ENCODE measurements at regions not wholly inside any gene's neighbourhood (a gene's known extent, or its start where the extent isn't known, plus 50 kb on each side); places are given as distances from the start of the nearest gene placed in this dataset.

DNA sequence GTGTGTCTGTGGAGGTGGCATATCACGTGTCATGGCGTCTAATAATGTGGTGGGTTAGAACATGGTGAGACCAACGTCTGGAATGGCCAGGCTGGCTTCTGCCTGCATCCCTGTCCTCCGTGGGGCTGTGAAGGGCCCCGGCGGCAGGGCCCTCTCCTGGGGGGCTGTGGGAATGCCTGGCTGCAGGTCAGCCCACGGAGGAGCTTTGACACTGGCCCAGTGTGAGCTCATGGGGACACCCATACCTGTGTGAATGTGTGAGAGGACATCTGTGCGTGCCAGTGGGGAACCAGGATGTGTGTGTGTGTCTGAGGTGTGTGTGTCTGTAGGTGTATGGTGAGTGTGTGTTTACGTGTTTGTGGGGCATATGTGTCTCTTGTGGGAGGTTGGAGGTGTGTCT is 300.1 kb downstream of the TEX29 start:
- Histone ChIP-seq H3K36me3 (ENCODE audit: insufficient read depth) (no peaks in the 10 kb centered on the region), H2AFZ (no peak overlapping the region), H3F3A (replicated peaks; ENCODE audit: low read depth) (no peaks in the 10 kb centered on the region), H3K4me2 (no peak overlapping the region), H3K27me3 (ENCODE audit: insufficient read depth) (no peaks in the 10 kb centered on the region), H3K27ac (ENCODE audit: low read depth) (no peak overlapping the region), H3K9me2 (ENCODE audit: insufficient read depth) (peaks cover 4% of the 10 kb centered on the region; the same call in 1 of the 2 replicates), H3K4me3 (no peak overlapping the region), H4K20me1 (replicated peaks; ENCODE audit: insufficient read depth) (no peaks in the 10 kb centered on the region), H3K79me2 (replicated peaks; ENCODE audit: insufficient read depth) (no peaks in the 10 kb centered on the region), H3K4me1 (ENCODE audit: insufficient read depth) (no peaks in the 10 kb centered on the region)
- Mint-ChIP-seq H3K9me3 (no peaks in the 10 kb centered on the region), H3K27me3 (ENCODE audit: insufficient read depth, low read depth, poor library complexity) (peaks cover 9% of the 10 kb centered on the region), H3K4me1 (no peaks in the 10 kb centered on the region; the same call in 2 of the 3 replicates), H3K36me3 (ENCODE audit: low read depth) (no peaks in the 10 kb centered on the region), H3K4me3 (no peak overlapping the region), H3K27ac (no peak overlapping the region)
- DNase-seq (ENCODE audit: low spot score), result no peak
- ATAC-seq, result no peak; the same call in 2 of the 3 replicates
- TF ChIP-seq CREB1 (CRISPR knock-in tag; IDR thresholded peaks at IDR 0.05; ENCODE audit: low read depth), result no peak
- TF ChIP-seq, protein P1, sequence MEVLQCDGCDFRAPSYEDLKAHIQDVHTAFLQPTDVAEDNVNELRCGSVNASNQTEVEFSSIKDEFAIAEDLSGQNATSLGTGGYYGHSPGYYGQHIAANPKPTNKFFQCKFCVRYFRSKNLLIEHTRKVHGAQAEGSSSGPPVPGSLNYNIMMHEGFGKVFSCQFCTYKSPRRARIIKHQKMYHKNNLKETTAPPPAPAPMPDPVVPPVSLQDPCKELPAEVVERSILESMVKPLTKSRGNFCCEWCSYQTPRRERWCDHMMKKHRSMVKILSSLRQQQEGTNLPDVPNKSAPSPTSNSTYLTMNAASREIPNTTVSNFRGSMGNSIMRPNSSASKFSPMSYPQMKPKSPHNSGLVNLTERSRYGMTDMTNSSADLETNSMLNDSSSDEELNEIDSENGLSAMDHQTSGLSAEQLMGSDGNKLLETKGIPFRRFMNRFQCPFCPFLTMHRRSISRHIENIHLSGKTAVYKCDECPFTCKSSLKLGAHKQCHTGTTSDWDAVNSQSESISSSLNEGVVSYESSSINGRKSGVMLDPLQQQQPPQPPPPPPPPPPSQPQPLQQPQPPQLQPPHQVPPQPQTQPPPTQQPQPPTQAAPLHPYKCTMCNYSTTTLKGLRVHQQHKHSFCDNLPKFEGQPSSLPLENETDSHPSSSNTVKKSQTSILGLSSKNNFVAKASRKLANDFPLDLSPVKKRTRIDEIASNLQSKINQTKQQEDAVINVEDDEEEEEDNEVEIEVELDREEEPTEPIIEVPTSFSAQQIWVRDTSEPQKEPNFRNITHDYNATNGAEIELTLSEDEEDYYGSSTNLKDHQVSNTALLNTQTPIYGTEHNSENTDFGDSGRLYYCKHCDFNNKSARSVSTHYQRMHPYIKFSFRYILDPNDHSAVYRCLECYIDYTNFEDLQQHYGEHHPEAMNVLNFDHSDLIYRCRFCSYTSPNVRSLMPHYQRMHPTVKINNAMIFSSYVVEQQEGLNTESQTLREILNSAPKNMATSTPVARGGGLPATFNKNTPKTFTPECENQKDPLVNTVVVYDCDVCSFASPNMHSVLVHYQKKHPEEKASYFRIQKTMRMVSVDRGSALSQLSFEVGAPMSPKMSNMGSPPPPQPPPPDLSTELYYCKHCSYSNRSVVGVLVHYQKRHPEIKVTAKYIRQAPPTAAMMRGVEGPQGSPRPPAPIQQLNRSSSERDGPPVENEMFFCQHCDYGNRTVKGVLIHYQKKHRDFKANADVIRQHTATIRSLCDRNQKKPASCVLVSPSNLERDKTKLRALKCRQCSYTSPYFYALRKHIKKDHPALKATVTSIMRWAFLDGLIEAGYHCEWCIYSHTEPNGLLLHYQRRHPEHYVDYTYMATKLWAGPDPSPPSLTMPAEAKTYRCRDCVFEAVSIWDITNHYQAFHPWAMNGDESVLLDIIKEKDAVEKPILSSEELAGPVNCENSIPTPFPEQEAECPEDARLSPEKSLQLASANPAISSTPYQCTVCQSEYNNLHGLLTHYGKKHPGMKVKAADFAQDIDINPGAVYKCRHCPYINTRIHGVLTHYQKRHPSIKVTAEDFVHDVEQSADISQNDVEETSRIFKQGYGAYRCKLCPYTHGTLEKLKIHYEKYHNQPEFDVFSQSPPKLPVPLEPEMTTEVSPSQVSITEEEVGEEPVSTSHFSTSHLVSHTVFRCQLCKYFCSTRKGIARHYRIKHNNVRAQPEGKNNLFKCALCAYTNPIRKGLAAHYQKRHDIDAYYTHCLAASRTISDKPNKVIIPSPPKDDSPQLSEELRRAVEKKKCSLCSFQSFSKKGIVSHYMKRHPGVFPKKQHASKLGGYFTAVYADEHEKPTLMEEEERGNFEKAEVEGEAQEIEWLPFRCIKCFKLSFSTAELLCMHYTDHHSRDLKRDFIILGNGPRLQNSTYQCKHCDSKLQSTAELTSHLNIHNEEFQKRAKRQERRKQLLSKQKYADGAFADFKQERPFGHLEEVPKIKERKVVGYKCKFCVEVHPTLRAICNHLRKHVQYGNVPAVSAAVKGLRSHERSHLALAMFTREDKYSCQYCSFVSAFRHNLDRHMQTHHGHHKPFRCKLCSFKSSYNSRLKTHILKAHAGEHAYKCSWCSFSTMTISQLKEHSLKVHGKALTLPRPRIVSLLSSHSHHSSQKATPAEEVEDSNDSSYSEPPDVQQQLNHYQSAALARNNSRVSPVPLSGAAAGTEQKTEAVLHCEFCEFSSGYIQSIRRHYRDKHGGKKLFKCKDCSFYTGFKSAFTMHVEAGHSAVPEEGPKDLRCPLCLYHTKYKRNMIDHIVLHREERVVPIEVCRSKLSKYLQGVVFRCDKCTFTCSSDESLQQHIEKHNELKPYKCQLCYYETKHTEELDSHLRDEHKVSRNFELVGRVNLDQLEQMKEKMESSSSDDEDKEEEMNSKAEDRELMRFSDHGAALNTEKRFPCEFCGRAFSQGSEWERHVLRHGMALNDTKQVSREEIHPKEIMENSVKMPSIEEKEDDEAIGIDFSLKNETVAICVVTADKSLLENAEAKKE (CRISPR knock-in tag; IDR thresholded peaks at IDR 0.05), result no peak

DNA sequence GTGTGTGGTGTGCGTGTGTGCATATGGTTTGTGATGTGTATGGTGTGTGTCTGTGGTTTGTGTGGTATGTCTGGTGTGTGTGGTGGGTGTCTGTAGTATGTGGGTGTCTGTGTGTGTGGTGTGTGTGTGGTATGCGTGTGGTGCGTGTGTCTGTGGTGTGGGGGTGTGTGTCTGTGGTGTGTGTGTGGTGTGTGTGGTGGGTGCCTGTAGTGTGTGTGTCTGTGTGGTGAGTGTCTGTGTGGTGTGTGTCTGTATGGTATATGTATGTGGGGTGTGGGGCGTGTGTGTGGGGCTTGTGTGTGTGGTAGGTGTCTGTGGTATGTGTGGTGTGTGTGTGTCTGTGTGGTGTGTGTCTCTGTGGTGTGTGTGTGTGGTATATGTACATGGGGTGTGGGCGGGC is 300.7 kb downstream of the TEX29 start:
- TF ChIP-seq ZNF114 (CRISPR knock-in tag; IDR thresholded peaks at IDR 0.05) (no peak), EZH2phosphoT487 (IDR thresholded peaks at IDR 0.05; ENCODE audit: unreplicated experiment) (no peak), JUNB (IDR thresholded peaks at IDR 0.05; ENCODE audit: unreplicated experiment) (no peak), STAT1 (IDR thresholded peaks at IDR 0.05; ENCODE audit: unreplicated experiment) (no peak), ZNF331 (CRISPR knock-in tag; IDR thresholded peaks at IDR 0.05; ENCODE audit: low read depth) (no peak), POLR2AphosphoS5 (IDR thresholded peaks at IDR 0.05; ENCODE audit: low read depth) (no peak), NANOG (IDR thresholded peaks at IDR 0.05; ENCODE audit: borderline replicate concordance) (no peak)
- no peaks in the 10 kb centered on the region for H3K36me3 ChIP-seq (ENCODE audit: insufficient read depth)
- H3K4me3 Mint-ChIP-seq, result no peak overlapping the region
- H3K27me3 ChIP-seq (ENCODE audit: insufficient read depth), result no peaks in the 10 kb centered on the region
- H4K20me1 ChIP-seq (replicated peaks; ENCODE audit: insufficient read depth), result no peaks in the 10 kb centered on the region
- peaks cover 4% of the 10 kb centered on the region; the same call in 1 of the 2 replicates for H3K9me2 ChIP-seq (ENCODE audit: insufficient read depth)
- H3K27me3 Mint-ChIP-seq (ENCODE audit: insufficient read depth, low read depth, poor library complexity), result peaks cover 9% of the 10 kb centered on the region
- no peaks in the 10 kb centered on the region for H3K79me2 ChIP-seq (replicated peaks; ENCODE audit: insufficient read depth)
- no peak overlapping the region for H3K27ac ChIP-seq (ENCODE audit: low read depth)
- no peaks in the 10 kb centered on the region; the same call in 2 of the 3 replicates for H3K4me1 Mint-ChIP-seq
- no peak overlapping the region for H2AFZ ChIP-seq
- H3K36me3 Mint-ChIP-seq (ENCODE audit: low read depth), result no peaks in the 10 kb centered on the region
- no peaks in the 10 kb centered on the region for H3K4me1 ChIP-seq (ENCODE audit: insufficient read depth)
- no peak for DNase-seq (ENCODE audit: low spot score)
- ATAC-seq, result no peak
- no peak overlapping the region for H3K4me2 ChIP-seq
- no peak overlapping the region for H3K4me3 ChIP-seq
- no peaks in the 10 kb centered on the region for H3K9me3 Mint-ChIP-seq
- no peaks in the 10 kb centered on the region for H3F3A ChIP-seq (replicated peaks; ENCODE audit: low read depth)
- no peak overlapping the region for H3K27ac Mint-ChIP-seq

Data from GM23338 (cell line).